ENCODE measurements at regions not wholly inside any gene's neighbourhood (a gene's known extent, or its start where the extent isn't known, plus 50 kb on each side); places are given as distances from the start of the nearest gene placed in this dataset.

- TF ChIP-seq SP1 (IDR thresholded peaks at IDR 0.05) (no peak), PKNOX1 (IDR thresholded peaks at IDR 0.05) (no peak), FOXK2 (IDR thresholded peaks at IDR 0.05) (no peak), SUZ12 (IDR thresholded peaks at IDR 0.05) (no peak)
Measured at GRCh38 chr12:107304588-107305532, 211.5 kb upstream of the CRY1 start.
